Neural progenitor cell (in vitro differentiated cells): ENCODE measurements at regions not wholly inside any gene's neighbourhood (a gene's known extent, or its start where the extent isn't known, plus 50 kb on each side); places are given as distances from the start of the nearest gene placed in this dataset.
A peak's percentile ranks its signal among the peaks of the same experiment; 100 is the strongest.

Experiments used
- DNase-seq: peaks from one replicate; pipeline ENCODE4 v3.0.0-alpha.2; 2016; ENCODE audit warnings: low spot score
- H2AFZ ChIP-seq: fragments of 200-600 bp; sonication (generic); replicated peaks from 2 replicates; pipeline ENCODE4 v1.6.1; 2016; ENCODE audit warnings: antibody characterized with exemption
- H3F3A ChIP-seq: fragments of 200-600 bp; sonication (generic); 2 replicates; pipeline ENCODE4 v1.6.1; 2016; ENCODE audit warnings: antibody characterized with exemption, low read depth
- H3K27ac ChIP-seq: fragments of 200-600 bp; sonication (generic); 2 replicates; pipeline ENCODE4 v1.5.1; 2016; ENCODE audit warnings: mild to moderate bottlenecking
- H3K27me3 ChIP-seq: fragments of 200-600 bp; sonication (generic); 2 replicates; pipeline ENCODE4 v1.6.1; 2016; ENCODE audit warnings: mild to moderate bottlenecking, moderate library complexity
- H3K36me3 ChIP-seq: fragments of 200-600 bp; sonication (generic); 2 replicates; pipeline ENCODE4 v1.5.1; 2016
- H3K4me1 ChIP-seq: fragments of 200-600 bp; sonication (generic); 2 replicates; pipeline ENCODE4 v1.6.1; 2016; ENCODE audit warnings: mixed run types
- H3K4me2 ChIP-seq: fragments of 200-600 bp; sonication (generic); 2 replicates; pipeline ENCODE4 v1.6.1; 2016
- H3K4me3 ChIP-seq: fragments of 200-600 bp; sonication (generic); 2 replicates; pipeline ENCODE4 v1.5.1; 2016
- H3K79me2 ChIP-seq: fragments of 200-600 bp; sonication (generic); 2 replicates; pipeline ENCODE4 v1.6.1; 2016; ENCODE audit warnings: low read depth
- H3K9ac ChIP-seq: fragments of 200-600 bp; sonication (generic); 2 replicates; pipeline ENCODE4 v1.6.1; 2016
- H3K9me3 ChIP-seq: fragments of 200-600 bp; sonication (generic); 2 replicates; pipeline ENCODE4 v1.5.1; 2016; ENCODE audit warnings: low read depth
- H4K20me1 ChIP-seq: fragments of 200-600 bp; sonication (generic); 2 replicates; pipeline ENCODE4 v1.6.1; 2016; ENCODE audit warnings: low read depth
- H3K27ac Mint-ChIP-seq: 3 replicates; pipeline ENCODE4 v1.8.0; 2021; ENCODE audit warnings: mixed read lengths
- H3K27me3 Mint-ChIP-seq: 2 replicates; pipeline ENCODE4 v1.8.0; 2022; ENCODE audit warnings: low read depth, mild to moderate bottlenecking, inconsistent platforms, moderate library complexity, mixed read lengths; ENCODE audit not compliant: insufficient read depth
- H3K36me3 Mint-ChIP-seq: 3 replicates; pipeline ENCODE4 v1.8.0; 2021; ENCODE audit warnings: mixed read lengths
- H3K4me1 Mint-ChIP-seq: 3 replicates; pipeline ENCODE4 v1.8.0; 2021; ENCODE audit warnings: mixed read lengths
- H3K4me3 Mint-ChIP-seq: 3 replicates; pipeline ENCODE4 v1.8.0; 2021; ENCODE audit warnings: mild to moderate bottlenecking, moderate library complexity, mixed read lengths
- H3K9me3 Mint-ChIP-seq: 3 replicates; pipeline ENCODE4 v1.8.0; 2020; ENCODE audit warnings: mixed read lengths
- EZH2 ChIP-seq: fragments of 200-600 bp; sonication (generic); IDR thresholded peaks from 2 replicates; pipeline ENCODE4 v1.6.1; 2017; ENCODE audit warnings: antibody characterized with exemption, mild to moderate bottlenecking, moderate library complexity
- EZH2phosphoT487 ChIP-seq: fragments of 200-600 bp; sonication (generic); IDR thresholded peaks from 2 replicates; pipeline ENCODE4 v1.6.1; 2017; ENCODE audit warnings: antibody characterized with exemption
- TF ChIP-seq, protein P1 (sequence below): fragments of 200-600 bp; sonication (generic); IDR thresholded peaks from 2 replicates; pipeline ENCODE4 v1.5.1; 2017; ENCODE audit warnings: antibody characterized with exemption, mild to moderate bottlenecking

GRCh38 chr10:22825841-22826240, 102.0 kb upstream of the ARMC3 start:
- peak overlapping the region; percentile 47 for H2AFZ ChIP-seq
- Mint-ChIP-seq H3K4me1 (peaks cover 7% of the 10 kb centered on the region), H3K9me3 (peaks cover 11% of the 10 kb centered on the region), H3K27me3 (peaks cover 8% of the 10 kb centered on the region), H3K4me3 (no peak overlapping the region), H3K36me3 (no peaks in the 10 kb centered on the region), H3K27ac (no peak overlapping the region)
- H3K36me3 ChIP-seq, result no peaks in the 10 kb centered on the region
- no peak overlapping the region for H3K4me3 ChIP-seq
- H3K9me3 ChIP-seq, result no peaks in the 10 kb centered on the region
- H3K4me1 ChIP-seq, result no peaks in the 10 kb centered on the region
- no peaks in the 10 kb centered on the region for H3K79me2 ChIP-seq
- no peak for DNase-seq
- no peaks in the 10 kb centered on the region for H3K27me3 ChIP-seq
- H3K27ac ChIP-seq, result no peak overlapping the region
- no peak overlapping the region for H3K4me2 ChIP-seq
- no peaks in the 10 kb centered on the region for H4K20me1 ChIP-seq
- no peak overlapping the region for H3K9ac ChIP-seq
- TF ChIP-seq EZH2 (no peak), EZH2phosphoT487 (no peak)
- TF ChIP-seq, protein P1, sequence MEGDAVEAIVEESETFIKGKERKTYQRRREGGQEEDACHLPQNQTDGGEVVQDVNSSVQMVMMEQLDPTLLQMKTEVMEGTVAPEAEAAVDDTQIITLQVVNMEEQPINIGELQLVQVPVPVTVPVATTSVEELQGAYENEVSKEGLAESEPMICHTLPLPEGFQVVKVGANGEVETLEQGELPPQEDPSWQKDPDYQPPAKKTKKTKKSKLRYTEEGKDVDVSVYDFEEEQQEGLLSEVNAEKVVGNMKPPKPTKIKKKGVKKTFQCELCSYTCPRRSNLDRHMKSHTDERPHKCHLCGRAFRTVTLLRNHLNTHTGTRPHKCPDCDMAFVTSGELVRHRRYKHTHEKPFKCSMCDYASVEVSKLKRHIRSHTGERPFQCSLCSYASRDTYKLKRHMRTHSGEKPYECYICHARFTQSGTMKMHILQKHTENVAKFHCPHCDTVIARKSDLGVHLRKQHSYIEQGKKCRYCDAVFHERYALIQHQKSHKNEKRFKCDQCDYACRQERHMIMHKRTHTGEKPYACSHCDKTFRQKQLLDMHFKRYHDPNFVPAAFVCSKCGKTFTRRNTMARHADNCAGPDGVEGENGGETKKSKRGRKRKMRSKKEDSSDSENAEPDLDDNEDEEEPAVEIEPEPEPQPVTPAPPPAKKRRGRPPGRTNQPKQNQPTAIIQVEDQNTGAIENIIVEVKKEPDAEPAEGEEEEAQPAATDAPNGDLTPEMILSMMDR, result no peak
- H3F3A ChIP-seq, result no peaks in the 10 kb centered on the region

DNA sequence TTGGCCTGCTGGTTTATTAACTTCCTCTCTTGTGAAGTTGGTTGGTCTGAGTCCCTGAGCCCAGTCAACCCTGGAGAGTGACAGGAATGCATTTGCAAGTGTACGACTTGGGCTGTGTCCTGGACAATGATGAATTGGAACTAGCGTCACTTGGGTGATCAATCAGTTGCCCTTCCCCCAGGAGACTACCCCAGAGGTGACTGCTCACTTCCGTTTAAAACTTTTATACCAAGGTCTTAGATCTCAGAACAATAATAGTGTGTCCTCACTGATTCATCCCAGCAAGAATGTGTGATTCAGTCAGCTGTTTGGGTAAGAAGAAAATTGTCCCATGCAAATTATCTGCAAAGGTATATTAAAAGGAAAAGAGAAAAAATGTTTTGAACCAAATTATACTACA, 102.9 kb upstream of the ARMC3 start:
- Histone ChIP-seq H3K36me3 (no peaks in the 10 kb centered on the region), H3K9me3 (no peaks in the 10 kb centered on the region), H3K9ac (no peak overlapping the region), H3K4me3 (no peak overlapping the region), H3F3A (no peaks in the 10 kb centered on the region), H3K27ac (no peak overlapping the region), H3K4me2 (no peak overlapping the region), H3K27me3 (no peaks in the 10 kb centered on the region), H4K20me1 (no peaks in the 10 kb centered on the region), H3K79me2 (no peaks in the 10 kb centered on the region), H3K4me1 (no peaks in the 10 kb centered on the region), H2AFZ (no peak overlapping the region)
- Mint-ChIP-seq H3K27ac (no peak overlapping the region), H3K4me1 (peaks cover 7% of the 10 kb centered on the region), H3K9me3 (peaks cover 11% of the 10 kb centered on the region), H3K4me3 (no peak overlapping the region), H3K27me3 (peaks cover 7% of the 10 kb centered on the region), H3K36me3 (no peaks in the 10 kb centered on the region)
- DNase-seq, result no peak
- TF ChIP-seq EZH2phosphoT487, result no peak
- TF ChIP-seq, protein P1, result no peak

GRCh38 chr10:22824520-22824919, 103.3 kb upstream of the ARMC3 start:
- no peak overlapping the region for H3K4me3 Mint-ChIP-seq
- Histone ChIP-seq H3K79me2 (no peaks in the 10 kb centered on the region), H2AFZ (no peak overlapping the region), H3F3A (no peaks in the 10 kb centered on the region), H3K9me3 (no peaks in the 10 kb centered on the region), H3K36me3 (no peaks in the 10 kb centered on the region), H3K4me1 (no peaks in the 10 kb centered on the region), H4K20me1 (no peaks in the 10 kb centered on the region), H3K4me2 (no peak overlapping the region), H3K27me3 (no peaks in the 10 kb centered on the region), H3K27ac (no peak overlapping the region), H3K9ac (no peak overlapping the region), H3K4me3 (no peak overlapping the region)
- no peaks in the 10 kb centered on the region for H3K36me3 Mint-ChIP-seq
- TF ChIP-seq, protein P1, result no peak
- TF ChIP-seq EZH2 (no peak), EZH2phosphoT487 (no peak)
- no peak for DNase-seq
- peaks cover 11% of the 10 kb centered on the region for H3K9me3 Mint-ChIP-seq
- H3K27ac Mint-ChIP-seq, result no peak overlapping the region
- H3K4me1 Mint-ChIP-seq, result peaks cover 7% of the 10 kb centered on the region
- peaks cover 6% of the 10 kb centered on the region for H3K27me3 Mint-ChIP-seq
